H1 (cell line): ENCODE measurements at regions not wholly inside any gene's neighbourhood (a gene's known extent, or its start where the extent isn't known, plus 50 kb on each side); places are given as distances from the start of the nearest gene placed in this dataset.

Experiments
- CBX5 ChIP-seq: fragments of 300-800, 300-1000 bp; sonication (generic); IDR thresholded peaks from 2 replicates; pipeline ENCODE4 v1.7.1; 2016; ENCODE audit warnings: antibody characterized with exemption, low read length, low read depth
- HDAC2 ChIP-seq, 2 experiments: fragments of 300-600 bp in 1 of 2; sonication (generic) in 1 of 2; IDR thresholded peaks; 2 replicates each; pipeline ENCODE4 v1.6.1; 2011 to 2012; ENCODE audit warnings: low read depth in 2 of 2, low read length in 2 of 2, mild to moderate bottlenecking in 2 of 2, moderate library complexity in 2 of 2, borderline replicate concordance in 1 of 2, inconsistent platforms in 1 of 2
- KDM1A ChIP-seq: fragments of 200-600, 300-600 bp; sonication (generic); IDR thresholded peaks from 2 replicates; pipeline ENCODE4 v1.7.1; 2016; ENCODE audit warnings: mild to moderate bottlenecking, low read length, borderline replicate concordance
- MAFK ChIP-seq: IDR thresholded peaks from 2 replicates; pipeline ENCODE4 v1.6.1; 2012; ENCODE audit warnings: low read depth, mild to moderate bottlenecking, improper control_type of control experiment, low read length
- SP1 ChIP-seq: IDR thresholded peaks from 2 replicates; pipeline ENCODE4 v1.6.1; 2011; ENCODE audit warnings: low read depth, low read length
- TAF7 ChIP-seq: optimal IDR thresholded peaks from 2 replicates; pipeline ENCODE3; 2011; ENCODE audit warnings: low read depth, mild to moderate bottlenecking, inconsistent platforms, low read length, moderate library complexity, borderline replicate concordance
- TEAD4 ChIP-seq: IDR thresholded peaks from 2 replicates; pipeline ENCODE4 v1.6.1; 2012; ENCODE audit warnings: low read depth, low read length, inconsistent platforms, mixed read lengths

DNA sequence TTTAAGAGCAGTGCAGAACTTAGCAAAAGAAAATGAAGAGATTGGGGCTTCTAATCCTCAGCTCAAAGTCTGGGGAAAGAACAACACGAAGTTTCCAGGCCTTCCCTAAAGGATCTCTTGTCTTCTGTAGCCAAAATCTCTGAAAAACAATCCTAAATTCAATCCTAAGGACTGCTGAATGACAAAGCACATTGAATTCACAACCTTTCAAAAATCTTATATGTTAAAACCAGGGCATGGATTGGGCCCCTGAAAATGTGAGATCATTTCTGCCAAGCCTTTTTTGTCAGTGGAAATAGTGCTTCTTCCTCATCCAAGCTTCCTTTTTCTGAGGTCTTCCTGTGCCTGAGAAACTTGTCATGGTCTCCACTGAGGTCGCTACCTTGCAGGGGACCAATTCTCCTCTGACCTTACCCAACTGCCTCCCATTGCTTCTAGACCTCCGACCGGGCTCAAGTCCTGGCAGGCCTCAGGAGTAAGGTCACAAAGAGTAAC lies 126.2 kb upstream of the ARID1B start (continued):
- TF ChIP-seq HDAC2 (IDR thresholded peaks at IDR 0.05; ENCODE audit: borderline replicate concordance in 1 of 2, low read depth in 2 of 2, low read length in 2 of 2) (no peak), CBX5 (no peak), MAFK (no peak), TAF7 (no peak), KDM1A (no peak), TEAD4 (no peak), SP1 (no peak)
